ENCODE measurements at regions not wholly inside any gene's neighbourhood (a gene's known extent, or its start where the extent isn't known, plus 50 kb on each side); places are given as distances from the start of the nearest gene placed in this dataset.
"Not testable (repeated sequence)": the region's sequence is repeated elsewhere in the genome, so short reads cannot be mapped to it uniquely, and the experiment has no call there.

DNA sequence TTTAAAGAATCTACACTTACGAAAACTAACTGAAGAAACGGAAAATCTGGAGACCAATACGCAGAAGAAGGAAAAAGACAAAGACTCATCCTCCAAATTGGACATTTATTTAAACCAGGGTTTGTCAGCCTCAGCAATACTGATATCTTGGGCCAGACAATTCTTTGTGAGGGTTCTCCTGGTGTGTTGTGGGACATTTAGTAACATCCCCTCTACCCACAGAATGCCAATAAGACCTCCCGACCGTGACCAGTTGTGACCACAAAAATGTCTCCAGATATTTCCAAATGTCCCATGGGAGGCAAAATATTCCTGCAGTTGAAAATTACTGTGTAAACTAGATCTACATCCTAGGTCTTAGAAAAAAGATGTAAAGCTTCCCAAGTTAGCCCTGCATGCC is 50.3 kb upstream of the ZSCAN2 start:
- CTCF ChIA-PET; H3K4me3 ChIP-seq (ENCODE audit: control insufficient read depth in 1 of 7, extremely low read depth in 1 of 7, insufficient read depth in 4 of 7, low read depth in 2 of 7, low read length in 6 of 7); DNase-seq; H3K27ac ChIP-seq (ENCODE audit: insufficient read depth in 1 of 2, low read depth in 1 of 2, low read length in 2 of 2, poor library complexity in 1 of 2, severe bottlenecking in 2 of 2); H3K27me3 ChIP-seq (replicated peaks in 2 of 5; ENCODE audit: control insufficient read depth in 4 of 5, insufficient read depth in 5 of 5, low read length in 4 of 5); H3K9me3 ChIP-seq (ENCODE audit: control extremely low read depth in 1 of 5, control insufficient read depth in 4 of 5, insufficient read depth in 2 of 5, low read depth in 1 of 5, low read length in 4 of 5); POLR2A ChIA-PET; H3K4me1 ChIP-seq (ENCODE audit: control extremely low read depth in 1 of 4, control insufficient read depth in 4 of 4, insufficient read depth in 4 of 4, low read length in 3 of 4): not testable (repeated sequence)
- WGBS (ENCODE audit: insufficient coverage) = no CpG with 5 or more reads among the region's 5 CpGs
- H3K36me3 ChIP-seq (ENCODE audit: control insufficient read depth in 4 of 4, insufficient read depth in 4 of 4, low read length in 3 of 4) = peaks cover 0 to 16% (median 3%) of the 10 kb centered on the region in 4 experiments

Data from common myeloid progenitor, CD34-positive (primary cell).